GM21825 (cell line): ENCODE measurements at regions not wholly inside any gene's neighbourhood (a gene's known extent, or its start where the extent isn't known, plus 50 kb on each side); places are given as distances from the start of the nearest gene placed in this dataset.
"Not testable (repeated sequence)": the region's sequence is repeated elsewhere in the genome, so short reads cannot be mapped to it uniquely, and the experiment has no call there.

Source experiments
- ATAC-seq: cut with Tn5 transposase; IDR thresholded peaks from one replicate; pipeline ENCODE4 v1.9.1; 2021; ENCODE audit warnings: mild to moderate bottlenecking, moderate library complexity; ENCODE audit not compliant: unreplicated experiment

DNA sequence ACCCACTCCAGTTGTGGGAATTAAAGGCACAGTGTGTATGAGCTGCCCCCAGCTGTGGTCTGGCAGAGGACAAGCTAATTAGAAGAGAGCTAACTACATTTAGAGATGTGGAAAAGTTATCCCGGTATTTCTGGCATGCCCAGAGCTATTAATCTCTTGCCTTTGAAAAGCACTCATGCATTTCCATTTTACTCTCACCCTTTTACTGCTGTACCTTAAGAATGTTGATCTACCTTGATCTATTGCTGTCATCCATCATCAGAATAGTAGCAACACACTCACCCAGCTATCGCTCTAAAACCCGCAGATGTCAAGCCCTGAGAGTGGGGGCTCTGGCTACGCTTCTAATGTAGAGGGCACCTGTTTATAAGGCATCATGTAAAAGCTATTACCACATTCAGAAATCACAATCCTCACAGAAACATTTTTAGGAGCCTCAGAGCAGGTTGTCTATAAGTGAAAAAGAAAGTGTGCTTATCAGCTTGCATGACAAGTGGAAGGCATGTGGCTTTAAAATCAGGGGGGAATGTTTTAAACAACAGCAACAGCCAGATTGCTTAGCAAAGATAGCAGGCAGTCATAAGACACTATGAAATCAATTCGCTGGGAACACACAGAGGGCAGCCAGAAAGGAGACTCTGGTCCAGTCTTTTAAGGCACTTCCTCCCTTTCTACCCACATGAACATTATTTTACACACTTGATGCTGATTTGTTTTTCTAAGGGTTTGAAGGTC, 224.2 kb upstream of the IRS2 start:
- no peak for ATAC-seq

DNA sequence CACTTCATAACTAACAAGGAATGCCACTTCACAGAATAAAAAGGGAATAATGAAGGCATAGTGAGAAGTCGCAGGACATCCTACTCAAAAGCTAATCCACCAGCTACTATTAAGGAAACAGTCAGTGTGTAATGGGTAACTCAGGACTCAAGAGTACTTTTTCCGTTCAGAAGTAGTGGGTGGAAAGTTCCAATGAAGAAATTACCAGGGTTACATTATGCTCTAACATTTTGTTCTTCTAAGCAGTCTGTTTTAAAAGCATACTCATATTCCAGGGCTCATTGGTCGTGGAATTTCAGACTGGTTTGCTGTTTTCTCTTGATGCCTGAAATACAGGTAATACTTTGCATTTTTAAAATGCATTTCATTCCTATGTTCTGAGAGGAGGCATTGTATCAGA, 222.4 kb upstream of the IRS2 start:
- no peak for ATAC-seq

DNA sequence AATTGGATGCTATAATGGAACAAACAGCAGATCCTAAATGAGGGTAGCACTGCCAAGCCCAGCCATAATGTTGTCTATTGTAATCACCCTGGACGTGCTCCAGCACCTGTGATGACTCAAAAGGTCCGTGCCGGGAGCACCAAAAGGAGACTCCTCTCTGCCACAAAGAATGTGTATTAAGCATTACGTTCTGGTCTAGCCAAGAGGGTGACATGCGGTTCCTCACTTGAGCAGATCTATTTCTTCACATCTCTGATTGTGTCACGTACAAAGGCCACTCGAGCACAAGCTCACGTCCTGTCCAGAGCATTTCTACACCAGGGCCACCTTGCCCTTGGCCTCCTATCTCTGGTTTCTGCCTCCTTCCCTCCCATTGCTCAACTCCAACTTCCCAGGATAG, 219.9 kb upstream of the IRS2 start:
- ATAC-seq = no peak

DNA sequence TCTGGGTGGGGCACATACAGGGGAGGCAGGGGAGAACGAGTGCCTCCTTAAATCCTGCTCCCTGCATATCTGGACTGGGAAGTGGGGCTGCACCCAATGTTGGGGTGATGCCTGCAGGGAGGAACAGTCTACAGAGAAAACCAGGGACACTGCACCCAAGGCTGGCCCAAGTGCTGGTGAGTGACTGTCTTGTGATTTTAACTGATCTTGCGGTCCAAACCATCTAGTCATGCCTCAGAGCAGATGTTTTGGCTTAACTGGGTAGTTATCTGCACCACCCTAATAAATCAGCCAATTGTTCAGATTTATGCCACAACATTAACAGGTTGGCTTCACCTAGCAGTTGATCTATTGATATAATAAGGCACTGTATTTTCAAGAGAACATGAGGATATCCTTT, 219.2 kb upstream of the IRS2 start:
- no peak for ATAC-seq

DNA sequence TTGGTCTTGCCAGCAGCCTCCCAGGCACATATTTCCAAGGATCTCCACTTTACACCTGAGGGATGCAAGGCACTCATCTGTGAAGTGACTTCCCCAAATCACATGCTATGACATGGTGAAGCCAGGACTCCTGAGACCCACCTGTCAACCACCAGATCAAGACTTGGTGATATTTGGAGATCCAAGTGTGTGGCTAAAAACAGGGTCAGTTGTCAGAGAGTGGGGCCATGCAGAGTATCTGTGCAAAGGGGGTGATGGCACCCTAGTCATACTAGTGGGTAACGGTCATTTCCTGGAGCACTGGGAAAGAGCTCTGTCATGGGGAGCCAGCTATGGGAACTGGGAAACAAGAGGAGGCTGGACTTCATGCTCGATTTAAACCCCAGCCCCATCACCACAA, 218.4 kb upstream of the IRS2 start:
- ATAC-seq = no peak

DNA sequence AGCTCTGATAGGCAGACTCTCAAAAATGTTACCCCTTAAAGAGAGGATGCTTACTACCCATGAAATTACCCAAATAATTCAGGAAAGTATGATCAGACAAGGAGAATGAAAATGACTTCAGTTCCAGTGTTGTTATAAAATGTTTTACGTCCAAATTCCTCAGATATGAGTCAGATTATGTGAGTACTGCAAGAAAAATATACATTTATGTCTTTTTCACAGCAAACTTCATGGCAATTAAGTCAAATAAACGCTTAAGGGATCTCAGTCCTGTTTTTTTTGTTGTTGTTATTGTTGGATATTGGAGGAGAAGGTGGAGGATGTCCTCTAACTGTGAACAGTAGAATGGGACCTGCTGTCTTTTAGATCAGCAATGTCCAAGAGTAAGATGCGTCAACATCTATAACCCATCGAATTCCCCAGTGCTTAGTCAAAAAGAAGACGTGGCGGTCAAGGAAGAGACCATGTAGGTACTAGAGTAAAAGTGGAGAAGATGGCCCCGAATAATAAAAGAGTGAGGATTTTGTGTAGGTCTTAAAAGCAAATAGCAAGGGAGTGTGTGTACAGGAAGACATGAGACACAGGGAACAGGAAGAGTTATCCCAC, 215.4 kb upstream of the IRS2 start:
- no peak for ATAC-seq

DNA sequence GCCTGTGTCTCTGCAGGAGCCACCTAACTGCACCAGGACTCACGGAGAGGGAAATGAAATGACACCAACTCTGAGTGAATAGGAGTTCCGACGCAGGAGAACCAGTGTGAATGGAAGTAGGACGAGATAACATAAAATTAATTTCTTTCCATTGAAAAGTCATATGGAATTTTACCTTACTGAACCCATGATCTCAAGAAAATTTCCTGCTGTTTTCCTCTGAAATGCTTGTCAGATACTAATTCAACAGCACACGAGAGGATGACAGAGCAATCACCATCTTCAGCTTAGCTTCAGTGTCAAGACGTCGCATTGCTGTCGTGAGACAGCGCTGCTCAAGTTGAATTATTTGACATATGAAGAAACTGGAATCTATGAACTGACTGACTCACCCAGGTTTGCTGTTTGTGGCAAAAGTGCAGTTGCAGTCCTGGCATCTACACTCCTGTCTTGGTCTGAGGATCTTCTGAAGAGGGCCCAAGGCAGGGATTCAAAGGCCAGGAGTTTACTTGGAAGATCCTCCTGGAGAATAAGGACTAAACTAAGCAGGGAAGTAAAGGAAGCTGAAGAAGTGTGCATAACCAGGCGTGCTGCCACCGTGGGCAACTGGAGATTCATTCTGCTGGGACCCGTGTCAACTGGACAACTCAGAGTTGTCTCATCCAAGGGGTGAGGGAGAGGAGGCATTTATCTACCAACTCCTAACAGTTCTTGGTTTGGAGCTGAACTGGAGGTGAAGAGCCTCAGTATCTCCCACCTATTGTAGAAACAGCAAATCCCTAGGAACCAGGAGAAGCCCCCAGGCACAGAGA, 214.4 kb upstream of the IRS2 start:
- no peak for ATAC-seq

DNA sequence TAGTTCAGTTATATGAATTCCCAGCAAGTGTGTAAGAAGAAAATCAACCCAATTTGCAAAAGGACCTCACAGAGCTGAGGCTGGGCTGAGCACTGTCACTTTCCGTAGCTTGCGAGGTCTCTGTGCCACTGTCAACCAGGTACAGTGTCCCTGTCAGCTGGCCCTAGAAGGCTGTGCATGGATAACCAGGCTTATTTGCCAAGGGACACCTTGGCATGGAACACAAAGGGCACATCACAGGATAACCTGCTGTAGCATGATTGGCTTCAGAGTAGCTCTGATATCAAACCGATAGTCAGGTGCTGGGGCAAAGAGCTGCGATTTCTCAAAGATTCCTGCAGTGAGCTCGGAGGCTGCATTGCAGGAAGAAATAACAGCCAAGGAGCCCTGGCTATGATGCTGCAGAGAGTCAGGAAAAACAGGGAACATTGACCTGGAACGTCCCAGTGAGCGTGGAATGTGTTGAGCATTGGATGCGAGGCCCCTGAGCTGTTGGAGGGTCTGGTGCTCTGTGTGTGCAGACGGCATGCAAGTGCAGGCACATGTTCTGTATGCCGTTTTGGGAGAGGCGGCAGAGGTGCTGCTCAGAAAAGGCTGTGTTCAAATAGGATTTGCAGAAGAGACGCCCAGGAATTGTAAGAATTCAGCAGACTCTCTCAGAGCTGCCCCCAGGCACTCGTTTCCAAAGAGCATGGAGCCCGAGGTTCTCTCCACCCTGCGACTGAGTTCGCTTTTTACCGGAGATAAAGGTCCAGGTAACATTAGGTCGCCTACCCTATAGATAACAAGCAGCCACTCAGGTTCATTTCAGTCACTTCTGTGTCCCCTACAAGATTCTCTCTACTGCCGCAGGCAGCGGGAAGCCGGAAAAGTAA, 213.5 kb upstream of the IRS2 start:
- no peak for ATAC-seq

DNA sequence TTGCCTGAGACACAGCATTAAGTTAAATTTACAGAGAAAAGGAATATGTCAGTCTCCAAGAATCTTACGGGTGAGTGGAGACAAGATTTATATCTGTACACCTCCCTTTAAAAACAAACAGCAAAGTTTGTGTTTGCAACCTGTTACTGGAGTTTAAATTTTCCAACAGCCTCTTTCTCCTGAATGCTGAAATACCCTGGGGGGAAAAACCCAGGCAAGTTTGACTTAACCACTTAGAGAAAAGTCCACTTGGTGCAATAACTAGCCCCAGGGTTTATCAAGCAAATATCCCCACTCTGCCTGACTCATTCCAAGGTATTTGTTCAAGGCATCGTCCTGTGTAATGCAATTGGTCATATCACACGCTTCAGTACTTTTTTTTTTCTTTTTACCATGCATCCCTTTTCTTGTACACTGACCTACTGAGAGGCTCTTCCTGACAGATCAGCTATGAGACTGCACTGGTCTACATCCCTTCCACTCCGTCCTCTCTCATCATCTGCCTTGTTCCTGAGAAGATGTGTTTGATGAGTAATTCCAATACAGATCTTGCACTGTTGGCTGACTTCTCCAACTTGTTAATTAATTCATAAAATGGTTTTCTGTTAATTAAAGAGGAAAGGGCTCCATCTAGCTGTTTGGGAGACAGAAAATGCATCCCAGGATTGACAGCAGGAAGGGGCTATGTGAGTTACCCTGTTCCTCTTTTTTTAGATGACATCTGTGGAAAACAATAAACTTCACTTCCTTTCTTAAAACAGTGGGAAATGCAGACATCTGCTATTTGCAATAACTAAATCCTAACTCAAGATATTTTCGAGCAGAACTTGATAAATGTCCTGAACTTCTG, 212.5 kb upstream of the IRS2 start:
- no peak for ATAC-seq

DNA sequence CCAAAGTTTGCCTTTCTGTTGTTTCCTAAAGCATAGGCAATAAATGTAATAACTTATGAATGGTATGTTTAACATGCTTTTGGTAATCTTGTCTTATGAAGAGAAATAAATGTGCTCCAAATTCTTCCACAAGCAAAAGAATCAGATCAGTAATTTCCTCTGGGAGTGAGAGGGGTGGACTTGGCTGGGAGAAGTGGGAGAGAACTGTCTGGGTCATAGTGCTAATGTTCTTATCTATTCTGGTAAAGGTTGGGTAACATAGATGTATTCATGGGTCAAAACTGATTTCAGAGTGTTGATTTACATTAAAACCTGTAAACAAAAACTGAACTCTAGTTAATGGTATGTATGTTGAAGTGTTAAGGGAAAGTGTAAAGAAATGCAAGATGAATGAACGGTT, 211.7 kb upstream of the IRS2 start:
- no peak for ATAC-seq

DNA sequence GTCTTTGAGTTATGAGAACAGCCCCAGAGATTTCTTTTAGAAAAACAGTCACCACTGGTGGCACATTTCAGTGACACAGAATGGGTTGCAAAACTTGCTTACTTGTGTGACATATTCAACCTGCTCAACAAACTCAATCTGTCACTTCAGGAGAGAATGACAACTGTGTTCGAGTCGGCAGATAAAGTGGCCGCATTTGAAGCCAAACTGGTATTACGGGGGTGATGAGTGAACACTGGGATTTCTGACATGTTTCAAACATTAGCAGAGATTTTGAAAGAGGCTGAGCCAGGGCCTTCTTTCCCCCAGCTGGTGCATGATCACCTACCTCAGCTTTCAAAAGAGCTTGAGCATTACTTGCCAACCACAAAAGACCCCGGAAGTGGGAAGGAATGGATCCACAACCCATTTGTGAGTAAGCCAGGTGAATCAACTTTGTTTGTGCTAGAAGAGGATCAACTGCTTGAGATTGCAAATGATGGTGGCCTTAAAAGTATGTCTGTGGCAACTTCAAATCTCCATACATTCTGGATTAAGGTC, 210.7 kb upstream of the IRS2 start:
- ATAC-seq = not testable (repeated sequence)

DNA sequence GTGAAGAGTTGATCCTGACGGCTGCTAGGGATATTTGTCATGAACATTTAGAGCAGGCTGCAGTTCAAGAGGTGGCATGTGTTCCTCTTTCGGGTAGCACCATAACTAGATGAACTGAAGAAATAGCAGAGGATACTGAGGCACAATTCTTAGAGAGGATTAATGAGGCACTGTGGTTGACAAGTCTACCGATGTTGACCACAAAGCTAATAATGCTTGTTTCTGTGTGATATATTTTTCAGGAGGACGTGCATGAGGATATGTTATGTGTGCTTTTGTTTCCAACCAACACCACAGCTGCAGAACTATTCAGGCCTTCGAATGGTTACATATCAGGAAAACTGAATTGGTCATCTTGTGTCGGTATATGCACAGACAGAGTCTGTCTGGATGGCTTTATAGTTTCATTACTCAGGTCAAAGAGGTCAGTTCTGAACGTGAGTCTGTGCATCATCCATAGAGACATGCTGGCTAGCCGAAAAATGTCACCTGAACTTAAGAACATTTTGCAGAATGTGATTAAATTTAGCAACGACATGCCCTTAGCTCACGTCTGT, 210.1 kb upstream of the IRS2 start:
- no peak for ATAC-seq

DNA sequence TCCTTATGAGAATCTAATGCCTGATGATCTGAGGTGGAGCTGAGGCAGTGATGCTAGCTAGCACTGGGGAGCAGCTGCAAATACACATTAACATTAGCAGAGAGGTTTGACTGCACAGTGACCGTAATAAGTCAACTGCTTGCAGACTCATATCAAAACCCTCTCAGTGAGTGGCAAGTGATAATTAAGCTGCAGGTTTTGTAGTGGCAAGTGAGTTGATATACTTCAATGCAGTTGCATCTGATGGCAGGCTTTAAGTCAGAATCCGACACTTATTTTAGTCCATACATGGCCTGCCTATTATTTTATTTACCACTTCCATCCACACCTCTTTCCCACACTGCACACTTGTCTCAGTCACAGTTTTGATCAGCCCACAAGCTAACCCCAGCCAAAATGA, 209.2 kb upstream of the IRS2 start:
- no peak for ATAC-seq

DNA sequence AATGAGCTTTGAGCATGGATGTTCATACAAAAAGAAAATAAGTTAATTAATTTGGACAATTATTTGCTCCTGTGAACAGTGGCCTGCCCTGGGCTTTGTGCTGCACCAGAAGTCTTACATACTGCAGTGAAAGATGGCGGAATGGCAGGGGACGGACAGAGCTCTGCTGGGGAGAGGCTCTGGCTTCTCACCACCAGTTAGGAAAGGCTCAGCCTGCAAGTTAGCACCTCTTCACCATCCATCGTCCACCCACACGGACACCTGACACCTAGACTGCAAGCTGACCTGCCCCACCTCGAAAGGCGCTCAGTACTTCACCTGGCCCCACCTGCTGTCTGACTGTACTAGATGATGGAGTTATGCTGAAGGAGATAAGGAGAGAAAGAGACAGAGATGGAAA, 203.9 kb upstream of the IRS2 start:
- no peak for ATAC-seq

DNA sequence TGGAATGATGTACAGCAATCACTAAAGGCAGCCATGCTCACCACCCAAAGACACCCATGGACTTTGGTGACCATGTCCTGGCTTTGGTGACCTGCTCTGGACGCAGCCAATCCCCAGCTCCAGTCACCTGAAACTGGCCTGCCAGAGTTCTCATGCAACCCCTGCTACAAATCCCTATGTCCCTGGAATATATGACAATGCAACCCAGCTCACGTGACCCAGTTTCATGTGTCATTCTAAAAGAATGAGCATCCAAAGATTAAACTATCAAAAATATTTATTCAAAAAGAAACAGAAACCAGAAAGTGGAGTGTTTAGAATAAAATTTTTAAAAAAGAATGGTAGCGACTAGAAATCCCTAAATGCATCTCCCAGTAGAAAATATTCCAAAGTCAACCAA, 203.3 kb upstream of the IRS2 start:
- no peak for ATAC-seq

DNA sequence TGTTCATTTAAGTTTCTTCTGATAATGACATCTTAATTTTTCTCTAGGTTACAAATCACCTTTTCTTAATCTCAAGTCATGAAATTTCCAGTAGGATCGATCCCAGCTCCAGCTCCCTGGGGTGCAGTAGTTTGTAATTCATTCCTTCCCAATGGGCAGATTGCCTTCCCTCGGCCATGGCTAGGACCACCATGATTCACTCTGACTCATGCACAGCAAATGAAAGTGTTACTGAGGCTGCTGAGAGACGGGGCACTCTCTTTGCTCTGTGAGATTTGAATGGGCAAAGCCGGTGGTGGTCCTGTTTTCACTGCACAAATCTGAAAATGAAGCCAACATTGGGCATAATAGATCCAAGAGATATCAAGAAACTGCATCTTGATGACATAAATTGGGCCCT, 202.8 kb upstream of the IRS2 start:
- ATAC-seq = no peak

DNA sequence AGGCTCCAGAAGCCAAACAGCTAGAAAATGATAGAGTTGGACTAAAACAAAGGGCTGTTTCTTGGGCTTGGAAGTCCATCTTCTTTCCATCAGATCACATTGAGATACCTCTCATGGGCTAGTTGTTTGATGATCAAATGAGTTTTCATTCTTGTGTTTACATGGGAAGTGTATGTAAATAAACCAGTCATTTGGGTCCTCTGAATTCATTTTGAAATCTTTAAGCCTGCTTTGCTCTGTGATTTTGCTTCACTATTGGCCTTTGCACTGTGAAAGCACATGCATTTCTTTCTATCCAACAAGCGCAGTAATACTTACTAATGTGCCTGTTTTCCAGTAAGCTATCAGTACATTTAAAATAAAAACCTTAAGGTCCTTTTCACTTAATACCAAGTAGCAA, 200.5 kb upstream of the IRS2 start:
- ATAC-seq = no peak

DNA sequence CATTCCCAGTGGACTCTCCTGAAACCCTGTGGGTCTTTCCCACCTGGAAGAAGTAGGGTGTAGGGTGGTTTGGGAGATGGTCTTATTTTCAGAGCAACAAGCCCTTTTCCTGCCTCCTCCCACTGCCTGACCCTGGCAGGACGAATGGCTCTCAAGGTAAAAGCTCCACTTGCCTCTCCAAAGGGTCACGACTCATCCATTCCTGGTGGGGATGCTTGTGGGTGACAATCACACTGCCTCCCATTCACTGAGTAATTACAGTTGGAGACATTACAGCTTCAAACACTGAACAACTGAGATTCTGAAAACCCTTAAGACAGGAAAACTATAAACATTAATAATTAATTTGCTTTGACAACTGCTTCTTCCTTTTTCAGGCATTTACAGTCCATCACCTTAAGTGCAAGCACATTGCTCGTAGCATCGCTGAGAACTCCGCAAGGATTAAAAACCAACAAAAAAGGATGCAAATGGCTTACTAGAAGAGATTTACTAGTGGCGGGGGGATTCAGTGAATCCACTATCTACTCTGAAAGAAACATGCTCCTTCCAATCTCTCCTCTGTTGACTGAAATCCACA, 199.6 kb upstream of the IRS2 start:
- ATAC-seq = no peak

DNA sequence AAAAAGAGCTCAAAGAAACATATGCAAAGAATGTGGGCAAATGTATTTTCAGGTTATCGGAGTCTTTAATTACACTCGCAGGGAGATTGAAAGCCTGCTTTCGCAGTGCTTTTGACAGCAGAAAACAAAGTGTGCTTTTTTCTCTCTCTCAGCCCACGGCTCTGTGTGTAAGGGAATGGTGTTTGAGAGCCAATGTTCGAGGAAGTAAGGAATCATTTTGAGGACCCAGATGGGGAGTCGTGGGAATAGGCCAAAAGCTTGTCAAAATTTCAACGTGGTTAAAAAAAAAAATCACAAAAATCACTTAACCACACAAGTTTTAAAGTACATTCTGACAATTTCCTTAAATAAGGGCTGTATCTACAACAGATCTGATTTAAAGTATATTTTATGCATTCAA, 197.1 kb upstream of the IRS2 start:
- ATAC-seq = no peak
